Fibroblast of skin of abdomen (primary cell): ENCODE measurements at regions not wholly inside any gene's neighbourhood (a gene's known extent, or its start where the extent isn't known, plus 50 kb on each side); places are given as distances from the start of the nearest gene placed in this dataset.

Experiments
- DNase-seq: peaks from one replicate; pipeline ENCODE4 v3.0.0-alpha.2; 2013

DNA sequence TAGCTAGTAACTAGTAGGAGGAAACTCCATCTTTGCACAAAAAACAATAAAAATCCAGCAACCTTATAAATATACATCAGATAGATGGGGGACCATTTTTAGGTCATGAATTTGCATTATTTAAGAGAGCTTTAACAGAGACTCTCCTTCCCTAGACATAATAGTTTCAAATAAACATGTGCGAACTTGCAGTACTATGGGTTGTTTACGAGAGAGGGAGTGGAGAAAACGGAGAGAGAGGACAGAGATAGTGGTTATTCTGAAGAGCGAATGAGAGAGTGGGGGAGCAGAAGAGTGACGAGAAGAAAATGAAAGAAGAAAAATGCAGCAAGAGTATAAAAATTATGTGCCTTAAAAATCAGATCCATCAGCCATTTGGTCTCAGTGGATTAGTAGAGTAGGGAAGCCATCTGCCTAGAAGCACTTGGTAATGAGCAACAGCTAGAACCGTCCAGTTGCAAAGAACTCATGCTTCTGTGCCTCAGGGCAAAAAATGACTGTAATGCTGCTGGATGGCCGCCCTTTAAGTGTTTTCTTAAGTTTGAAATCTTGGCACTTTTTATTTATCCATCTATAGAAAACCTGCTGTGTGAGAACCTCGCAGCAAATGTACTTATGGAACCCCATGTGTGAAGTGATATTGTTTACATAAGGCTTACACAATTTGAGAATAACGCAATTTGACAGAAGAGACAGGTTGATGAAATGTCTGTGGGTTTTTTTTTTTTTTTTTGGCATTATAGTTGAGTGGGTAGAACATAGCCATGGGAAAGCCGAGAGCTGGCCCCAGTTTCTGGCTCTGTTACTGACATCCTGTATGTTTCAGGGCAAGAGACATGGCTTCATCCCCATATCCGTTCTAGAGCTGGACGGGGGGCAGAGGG is 95.6 kb upstream of the ZNF608 start:
- DNase-seq: no peak

DNA sequence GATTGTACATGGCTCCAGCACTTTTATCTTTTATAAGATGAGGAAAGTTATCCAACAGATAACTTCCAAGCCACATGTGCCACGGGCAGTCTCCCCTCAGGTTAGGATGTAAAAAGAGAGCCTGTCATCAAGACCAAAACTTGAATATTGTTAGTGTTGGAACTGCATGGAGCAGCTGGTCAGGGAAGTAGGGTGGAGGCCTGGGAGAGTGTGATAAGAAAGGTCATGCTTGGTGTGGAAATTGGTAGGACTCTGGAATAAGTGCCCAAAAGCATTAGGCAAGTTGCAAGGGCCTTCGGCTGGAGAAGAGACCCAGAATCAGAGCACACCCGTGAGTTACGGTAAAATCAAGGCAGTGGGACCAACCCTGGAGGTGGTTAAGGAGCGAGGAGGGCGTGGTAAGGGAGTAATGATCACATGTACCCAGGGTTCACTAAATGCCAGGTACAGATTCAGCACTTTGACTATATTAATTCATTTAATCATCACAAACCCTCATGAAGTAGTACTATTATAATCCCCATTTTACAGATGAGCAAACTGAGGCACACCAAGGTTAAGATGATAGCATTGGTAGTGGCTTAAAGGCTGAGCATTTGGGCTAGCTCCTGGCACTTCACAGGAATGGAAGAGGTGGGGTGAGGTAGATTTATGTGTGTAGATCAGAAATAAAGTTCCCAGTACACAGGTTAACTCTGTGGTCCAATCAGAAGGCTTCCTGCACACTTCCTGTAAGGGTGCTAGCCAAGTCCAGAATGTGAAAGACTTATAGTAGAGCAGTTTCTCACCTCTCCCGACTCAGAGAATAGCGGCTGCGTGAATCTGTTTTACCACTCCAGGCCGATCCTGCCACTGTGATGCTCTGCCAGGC is 96.5 kb upstream of the ZNF608 start:
- no peak for DNase-seq

DNA sequence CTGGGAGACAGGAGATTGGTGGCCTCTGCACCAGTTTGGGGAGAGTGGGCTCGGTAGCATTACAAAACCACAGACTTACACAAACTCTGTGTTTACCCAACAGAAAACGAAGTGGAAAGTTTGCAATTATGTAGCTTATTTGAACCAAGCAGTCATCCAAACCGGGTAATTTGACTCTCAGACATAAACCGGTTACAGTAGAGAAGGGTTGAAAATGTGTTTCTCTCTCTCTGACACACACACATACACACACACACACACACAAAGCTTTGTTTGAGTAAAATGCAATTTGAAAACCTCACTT is 97.1 kb upstream of the ZNF608 start:
- DNase-seq: no peak

DNA sequence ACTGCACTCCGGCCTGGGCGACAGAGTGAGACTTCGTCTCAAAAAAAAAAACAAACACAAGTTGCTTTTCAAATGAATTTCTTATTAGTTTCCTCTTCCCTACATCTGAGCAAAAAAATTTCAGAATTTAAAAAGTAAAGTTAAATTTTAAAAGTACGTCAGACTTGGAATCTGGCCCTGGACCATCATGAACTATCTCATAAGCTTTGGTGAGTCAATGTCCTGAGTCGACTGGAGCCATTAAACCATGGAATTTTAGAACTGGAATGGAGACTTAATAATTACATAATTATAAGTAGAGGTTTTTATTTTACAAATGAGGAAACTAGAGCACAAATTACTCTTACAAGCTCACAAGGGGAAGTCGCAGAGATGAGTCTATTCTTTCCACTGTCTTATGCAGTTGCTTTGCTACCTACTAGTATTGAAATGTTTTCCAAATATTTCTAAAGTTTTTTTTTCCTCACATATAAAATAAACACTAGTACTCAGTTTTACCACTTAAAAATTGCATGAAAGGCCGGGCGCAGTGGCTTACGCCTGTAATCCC is 98.0 kb upstream of the ZNF608 start:
- no peak for DNase-seq

DNA sequence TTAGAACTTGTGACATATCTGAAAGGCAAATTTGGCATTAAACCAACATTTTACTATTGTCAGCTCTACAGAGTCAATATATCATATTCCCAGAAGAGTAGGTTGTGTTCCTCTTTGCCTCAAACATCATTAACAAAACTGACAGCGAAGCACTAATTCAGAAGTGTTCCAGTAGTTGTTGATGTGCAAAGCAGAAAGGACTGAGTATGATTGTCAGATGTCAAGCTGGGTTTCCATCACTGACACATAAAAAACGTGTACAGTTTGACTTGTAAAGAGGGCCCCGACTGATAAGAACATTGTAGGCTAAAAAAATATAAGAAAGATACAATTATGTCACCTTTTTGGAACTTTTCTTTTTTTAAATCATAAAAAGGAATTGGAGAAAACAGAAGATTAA is 101.5 kb upstream of the ZNF608 start:
- no peak for DNase-seq

DNA sequence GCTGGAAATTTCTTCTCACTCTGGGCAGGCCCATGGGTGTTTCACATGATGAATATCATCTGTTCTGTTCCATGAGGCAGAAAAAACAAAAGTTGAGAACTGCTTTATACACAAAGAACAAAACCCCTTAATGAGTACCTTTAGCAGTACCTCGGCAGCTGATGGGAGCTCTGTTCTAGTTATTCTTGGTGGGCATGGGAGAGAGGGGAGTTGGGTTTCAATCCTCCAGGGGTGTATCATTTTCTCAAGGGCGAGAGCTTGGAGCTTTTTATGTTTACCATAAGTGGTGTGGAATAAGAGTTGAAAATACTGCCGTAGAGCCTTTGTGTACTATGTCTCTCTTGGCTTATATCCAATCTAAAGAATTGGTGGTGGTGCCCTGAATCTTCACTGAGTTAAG is 103.3 kb upstream of the ZNF608 start:
- no peak for DNase-seq

DNA sequence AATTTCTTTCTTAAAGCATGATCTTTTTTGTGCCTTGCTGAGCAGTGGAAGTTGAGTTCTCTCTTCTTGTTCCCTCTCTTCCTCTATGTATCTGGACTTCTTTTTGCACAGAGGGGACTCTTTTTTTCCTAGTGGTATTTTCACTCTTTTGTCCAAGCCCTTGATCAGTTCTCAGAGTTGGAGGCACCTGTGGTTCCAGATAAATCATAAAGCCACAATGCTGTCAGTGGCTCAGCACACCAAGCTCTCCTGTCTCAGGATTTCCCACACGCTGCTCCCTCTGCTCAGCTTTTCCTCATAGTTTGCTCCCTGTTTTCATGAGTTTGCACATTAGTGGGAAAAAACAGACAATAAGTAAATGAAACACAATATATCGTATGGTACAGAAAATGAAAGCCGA is 110.3 kb upstream of the ZNF608 start:
- no peak for DNase-seq

DNA sequence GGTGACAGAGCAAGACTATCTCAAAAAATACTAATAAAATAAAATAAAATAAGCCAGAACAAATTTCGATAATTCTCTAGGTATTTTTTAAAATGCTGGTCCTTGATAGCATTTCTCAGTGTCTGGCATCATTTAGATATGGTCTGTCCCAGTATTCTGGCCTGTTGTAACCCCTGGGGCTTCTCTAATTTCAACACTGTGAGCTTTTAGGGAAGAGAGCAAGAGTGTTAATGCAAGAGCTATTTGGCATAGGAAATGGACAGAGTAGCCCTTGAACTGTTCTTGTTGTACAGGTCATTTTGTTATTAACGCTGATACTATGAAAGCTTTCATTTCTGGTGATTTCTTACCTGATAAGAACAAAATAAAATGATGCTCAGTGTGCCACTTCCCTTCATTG is 112.2 kb upstream of the ZNF608 start:
- no peak for DNase-seq

DNA sequence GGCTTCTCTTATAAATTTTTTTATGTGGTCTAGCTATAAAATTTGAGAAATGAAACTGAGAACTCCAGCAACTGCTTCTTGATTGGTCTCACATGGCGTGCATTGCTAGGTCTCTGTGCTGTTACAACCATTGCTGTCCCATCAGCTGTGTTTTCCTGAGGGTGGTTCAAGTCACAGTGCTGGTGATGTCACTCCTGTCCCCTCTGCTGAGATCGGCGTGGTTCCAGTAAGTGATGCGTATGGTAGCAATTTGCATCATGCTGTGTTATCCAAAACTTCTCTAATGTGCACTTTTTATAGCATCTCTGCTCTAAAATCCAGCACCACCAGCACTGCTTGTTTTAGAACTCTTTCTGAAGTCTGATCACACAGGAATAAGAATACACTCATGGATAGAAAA is 112.6 kb upstream of the ZNF608 start:
- no peak for DNase-seq

DNA sequence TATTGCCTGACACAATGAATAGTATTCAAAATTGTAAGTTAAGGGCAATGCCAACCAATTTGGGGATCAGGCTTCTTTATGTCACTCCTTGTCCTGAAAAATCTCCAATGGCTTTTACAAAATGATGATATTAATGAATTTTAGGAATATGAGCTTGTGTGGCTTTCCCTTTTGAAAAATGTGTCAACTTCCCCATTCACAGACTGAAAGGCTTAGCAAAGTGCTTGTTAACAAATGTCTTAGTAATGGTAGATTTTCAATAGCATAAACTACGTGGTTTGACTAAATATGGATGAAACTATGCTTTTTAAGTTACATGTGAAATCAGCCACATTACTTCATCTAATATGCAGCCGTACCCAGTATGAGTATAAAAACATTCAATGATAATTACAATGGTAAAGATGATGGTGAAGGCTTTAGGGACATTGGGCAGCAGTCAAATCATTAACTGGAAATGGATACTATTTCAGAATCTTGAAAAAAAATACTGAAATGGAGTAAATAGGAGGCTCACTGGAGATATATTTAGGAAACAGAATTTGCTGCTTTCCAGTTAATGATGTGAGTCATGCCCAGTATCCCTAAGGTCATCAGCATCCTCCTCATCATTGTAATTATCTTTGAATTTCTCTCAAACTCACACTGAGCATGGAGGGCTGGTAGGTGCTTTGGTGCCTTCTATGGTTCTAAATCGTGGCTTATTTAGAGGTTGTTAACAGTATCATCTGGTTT is 113.3 kb upstream of the ZNF608 start:
- DNase-seq: no peak

DNA sequence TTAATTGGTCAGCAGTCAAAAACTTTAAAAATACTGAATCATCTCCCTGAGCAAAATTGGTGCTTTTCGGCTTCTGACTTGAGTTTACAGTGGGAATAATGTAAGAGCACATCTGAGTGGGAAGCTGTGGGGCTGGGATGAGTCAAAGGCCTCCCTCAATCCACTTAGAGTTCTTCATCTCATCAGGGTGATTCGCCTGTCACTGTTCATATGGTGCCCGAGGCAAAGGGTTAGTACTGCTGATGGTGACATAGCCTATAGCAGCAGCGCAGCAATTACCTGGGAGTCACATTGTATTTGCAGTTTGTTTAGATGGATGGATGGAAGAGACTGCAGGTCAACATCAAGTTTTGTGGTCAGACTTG is 113.8 kb upstream of the ZNF608 start:
- no peak for DNase-seq

DNA sequence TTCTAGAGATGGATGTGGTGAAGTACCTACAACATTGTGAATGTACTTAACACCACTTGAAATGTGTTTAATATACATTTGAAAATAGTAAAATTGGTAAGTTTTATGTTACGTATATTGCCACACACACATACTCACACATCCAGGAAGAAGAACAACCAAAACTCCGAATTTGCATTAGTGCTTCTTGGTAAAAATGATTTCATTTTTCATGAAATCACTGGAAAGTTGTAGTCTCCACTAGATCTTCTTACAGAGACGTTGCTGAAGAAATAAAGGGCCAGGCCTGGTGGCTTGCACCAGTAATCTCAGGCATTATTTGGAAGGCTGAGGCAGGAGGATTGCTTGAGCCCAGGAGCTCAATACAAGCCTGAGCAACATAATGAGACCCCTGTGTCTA is 118.6 kb upstream of the ZNF608 start:
- no peak for DNase-seq

DNA sequence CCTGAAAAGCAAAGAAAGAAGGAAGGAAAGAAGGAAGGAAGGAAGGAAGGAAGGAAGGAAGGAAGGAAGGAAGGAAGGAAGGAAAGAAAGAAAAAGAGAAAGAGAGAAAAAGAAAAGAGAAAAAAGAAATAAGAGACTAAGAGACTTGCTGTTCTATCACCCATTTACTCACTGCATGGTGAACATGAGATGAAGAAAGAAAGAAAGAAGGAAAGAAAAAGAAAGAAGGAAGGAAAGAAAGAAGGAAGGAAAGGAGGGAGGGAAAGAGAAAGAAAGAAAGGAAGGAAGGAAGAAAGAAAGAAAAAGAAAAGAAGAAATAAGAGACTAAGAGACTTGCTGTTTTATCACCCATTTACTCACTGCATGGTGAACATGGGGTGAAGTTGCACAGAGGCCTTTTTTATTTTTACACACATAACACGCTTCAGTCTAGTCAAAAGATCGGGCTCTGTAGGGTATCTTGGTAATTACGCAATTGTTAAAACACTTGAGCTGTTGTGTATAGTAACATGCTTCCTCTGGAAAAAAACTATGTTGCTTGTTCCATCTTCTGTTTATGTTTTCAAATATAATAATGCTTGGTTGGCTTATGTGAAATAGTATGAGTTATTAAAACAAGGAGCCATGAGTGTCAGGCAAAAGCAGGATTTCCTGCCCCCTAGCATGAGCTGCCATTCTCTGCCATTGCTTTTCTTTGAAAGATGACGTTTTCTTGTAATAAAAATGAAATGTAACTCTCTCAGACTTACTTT is 119.3 kb upstream of the ZNF608 start:
- DNase-seq: no peak

DNA sequence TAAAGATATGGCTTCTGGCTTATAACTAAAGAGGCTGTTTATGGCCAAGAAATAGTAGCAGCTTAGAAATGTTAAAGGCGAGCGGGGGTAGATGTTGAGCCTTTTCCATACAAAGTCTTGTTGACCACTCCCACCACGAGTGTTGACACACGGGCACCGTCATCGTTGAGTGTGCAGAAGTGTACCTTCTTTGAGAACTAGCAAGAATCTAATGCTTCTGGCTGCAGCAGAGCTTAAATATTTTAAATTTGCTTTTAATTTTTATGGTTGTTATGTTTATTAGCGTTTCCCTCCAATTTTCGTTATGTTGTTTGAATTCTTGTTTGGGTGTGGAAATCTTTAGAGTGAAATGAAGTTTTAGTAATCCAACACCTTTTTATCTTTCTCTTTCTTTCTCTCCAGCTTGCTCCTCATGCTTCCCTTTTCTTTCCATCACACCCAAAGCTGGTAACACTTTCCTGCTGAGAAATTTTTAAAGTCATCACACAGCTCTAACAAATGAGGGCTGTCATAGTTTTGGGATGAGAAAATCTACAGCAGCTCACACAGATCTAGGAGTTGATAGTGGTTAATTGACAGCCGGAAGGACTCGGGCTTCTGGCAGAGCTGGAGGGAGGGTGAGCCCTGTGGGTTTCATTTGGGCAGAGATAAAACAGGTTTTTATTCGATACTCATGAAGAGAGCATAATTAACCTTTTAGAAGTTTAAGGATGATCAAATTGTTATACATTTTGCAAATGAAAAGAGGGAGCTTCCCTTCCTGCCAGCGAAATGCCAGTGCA is 120.1 kb upstream of the ZNF608 start:
- DNase-seq: peak; percentile 54

DNA sequence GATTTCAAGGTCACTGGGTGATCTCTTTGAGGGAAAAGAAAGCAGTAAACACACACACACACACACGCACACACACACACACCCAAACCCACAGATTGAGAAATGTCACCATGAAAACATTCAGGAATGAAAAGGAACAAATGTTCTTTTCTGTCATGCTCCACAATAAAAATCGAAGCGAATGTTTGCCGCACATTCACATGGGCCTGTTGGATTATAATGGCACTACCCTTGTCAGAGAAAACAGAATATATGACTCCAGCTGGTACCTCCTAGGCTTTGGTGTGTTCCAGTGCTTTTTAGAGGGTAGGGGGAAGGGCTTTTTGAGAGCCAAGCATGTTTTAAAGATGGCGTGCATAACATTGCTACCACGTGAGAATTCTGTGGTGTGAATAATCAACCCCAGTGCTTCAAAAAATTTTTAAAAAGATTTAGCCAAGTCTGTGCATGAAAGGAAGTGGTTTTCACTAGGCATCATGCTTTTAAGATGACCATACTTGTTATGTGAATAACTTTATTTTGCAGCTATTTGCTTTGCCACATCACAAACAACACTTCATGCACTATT is 120.8 kb upstream of the ZNF608 start:
- DNase-seq: peak; percentile 94

DNA sequence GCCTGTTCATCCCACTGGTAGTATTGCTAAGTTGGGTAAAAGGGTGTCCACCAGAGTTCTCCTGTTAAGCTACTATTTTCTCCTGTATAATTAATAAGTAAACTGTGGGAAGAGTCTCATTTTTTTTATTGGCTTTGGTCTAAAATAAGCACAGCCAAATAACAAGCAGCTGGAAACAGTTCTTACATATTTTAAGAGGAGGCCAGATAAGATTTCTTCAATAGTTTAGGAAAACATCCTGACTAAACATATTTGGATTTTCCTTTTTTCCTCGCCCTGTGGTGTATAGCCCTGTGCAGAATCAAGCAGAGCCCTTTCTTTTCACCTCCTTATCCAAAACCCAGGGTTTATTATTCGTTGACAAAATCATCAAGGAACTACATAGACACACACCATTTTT is 122.2 kb upstream of the ZNF608 start:
- DNase-seq: no peak

DNA sequence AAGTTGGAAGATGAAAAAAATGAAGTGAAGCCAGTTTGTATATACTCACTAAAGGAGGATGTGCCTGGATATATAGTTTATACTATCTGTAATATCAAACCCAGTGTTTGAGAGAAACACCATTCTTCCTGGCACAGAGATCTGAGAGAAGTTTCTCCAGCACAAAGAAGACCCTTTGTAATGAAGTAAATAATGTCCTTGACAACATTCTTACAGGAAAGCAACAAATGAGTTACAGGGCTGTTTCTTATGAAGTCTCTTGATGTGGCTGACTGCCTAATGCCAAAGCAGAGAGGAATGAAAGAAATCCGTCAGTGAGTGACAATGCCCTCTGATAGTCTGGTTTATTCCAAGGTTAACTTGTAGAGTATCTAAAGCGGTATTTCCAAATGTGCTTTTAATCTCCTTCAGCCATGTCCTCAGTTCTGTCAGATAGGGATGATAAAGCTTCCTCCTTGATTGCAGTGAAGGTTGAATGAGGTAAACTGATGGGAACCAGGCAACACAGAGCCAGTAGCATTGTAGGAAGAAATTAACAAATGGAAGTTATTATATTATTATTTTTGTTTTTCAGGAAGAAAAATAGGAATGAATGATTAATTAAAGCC is 123.1 kb upstream of the ZNF608 start:
- no peak for DNase-seq

DNA sequence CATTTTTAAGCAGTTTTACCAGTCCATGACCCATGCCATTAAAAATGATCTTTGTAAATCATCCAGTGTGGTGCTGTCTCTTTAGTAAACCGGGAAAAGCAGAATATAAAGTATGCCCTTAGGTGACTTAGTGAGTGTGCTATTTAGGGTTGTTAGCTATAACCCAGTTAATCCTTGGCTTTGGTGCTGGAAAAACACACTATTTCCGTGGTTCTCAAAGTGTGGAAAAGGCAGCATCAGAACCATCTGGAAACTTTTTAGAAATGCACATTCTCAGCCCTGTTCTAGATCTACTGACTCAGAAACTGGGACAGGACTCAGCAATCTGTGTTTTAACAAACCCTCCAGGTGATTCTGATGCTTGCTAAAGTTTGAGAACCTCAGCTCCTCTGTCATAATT is 123.6 kb upstream of the ZNF608 start:
- DNase-seq: no peak

DNA sequence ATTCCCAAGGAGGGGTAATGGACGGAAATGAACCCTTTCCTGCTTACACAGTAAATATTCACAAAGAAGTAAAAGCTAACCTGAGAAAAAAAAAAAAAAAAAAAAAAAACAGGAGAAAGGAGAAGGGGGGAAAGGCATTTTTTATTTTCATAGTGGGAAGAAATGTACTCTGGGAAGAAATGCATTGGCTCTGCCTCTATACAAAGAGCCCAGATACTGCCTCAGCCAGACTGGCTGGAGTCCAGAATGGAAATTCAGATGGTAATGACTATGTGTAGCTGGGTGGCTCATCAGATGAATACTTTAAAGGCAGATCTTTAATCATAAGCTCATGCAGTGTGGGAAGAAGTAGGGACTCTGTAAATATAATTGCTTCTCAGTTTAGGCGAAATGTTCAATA is 124.9 kb upstream of the ZNF608 start:
- DNase-seq: peak; percentile 85

DNA sequence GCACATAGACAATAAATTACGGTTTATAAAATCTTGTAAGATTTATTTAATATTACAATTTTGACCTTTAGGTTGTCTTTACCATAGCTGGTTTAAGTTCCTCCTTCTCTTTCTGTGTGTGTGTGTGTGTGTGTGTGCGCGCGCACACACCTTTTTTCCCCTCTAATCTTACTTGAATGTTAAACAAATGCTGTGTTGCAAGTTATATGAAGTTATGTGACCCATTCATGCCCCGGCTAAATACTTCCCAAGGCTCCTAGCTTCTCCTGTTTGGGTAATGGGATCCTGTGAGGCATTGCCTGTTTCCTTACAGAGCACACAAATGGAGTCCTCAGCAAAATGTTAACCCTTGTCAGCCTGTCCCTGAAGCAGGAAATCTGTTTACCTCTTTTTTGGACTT is 125.6 kb upstream of the ZNF608 start:
- no peak for DNase-seq

DNA sequence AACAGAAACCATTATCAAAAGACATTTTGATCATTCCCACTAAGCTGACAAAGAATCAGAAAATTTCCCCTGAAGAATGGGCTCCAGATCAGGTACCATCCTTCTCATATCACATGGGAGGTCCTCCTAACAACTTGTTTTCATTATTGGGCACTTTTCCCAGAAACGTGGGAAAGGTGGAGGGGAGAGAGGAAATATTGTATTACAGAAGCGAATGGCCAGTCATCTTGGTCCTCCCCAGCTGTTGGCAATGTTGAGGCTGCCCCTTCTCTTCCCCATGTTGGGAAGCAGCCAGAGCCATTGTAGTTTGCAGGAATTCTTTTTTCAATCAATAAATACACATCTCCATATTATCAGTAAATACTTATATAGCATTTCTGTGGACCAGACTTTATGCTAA is 126.2 kb upstream of the ZNF608 start:
- DNase-seq: no peak
